T-helper 1 cell (primary cell): ENCODE measurements at regions not wholly inside any gene's neighbourhood (a gene's known extent, or its start where the extent isn't known, plus 50 kb on each side); places are given as distances from the start of the nearest gene placed in this dataset.
"Not testable (repeated sequence)": the region's sequence is repeated elsewhere in the genome, so short reads cannot be mapped to it uniquely, and the experiment has no call there.

Experiments
- DNase-seq, 5 donors: peaks; one replicate each; pipeline ENCODE4 v3.0.0-alpha.2; 2012 to 2020

DNA sequence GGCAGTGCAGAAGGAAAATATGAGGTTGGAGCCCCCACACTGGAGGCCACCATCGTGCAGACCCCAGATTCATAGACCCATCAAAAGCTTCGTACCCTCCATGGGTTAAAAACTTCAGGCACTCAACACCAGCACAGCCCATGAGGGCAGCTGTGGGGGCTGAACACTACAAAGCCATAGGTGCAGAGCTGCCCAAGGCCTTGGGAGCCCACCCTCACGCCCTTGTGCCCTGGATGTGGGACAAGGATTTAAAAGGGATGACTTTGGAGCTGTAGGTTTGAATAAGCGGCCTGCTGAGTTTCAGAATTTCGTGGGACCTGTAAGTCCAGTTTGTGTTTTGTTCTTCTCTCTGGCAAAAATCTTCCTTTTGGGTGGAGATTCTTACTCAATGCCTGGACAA is 747.6 kb downstream of the SPATA31A6 start:
- not testable (repeated sequence) for DNase-seq

GRCh38 chr9:42937583-42938235 is 754.2 kb downstream of the SPATA31A6 start:
- not testable (repeated sequence) for DNase-seq

DNA sequence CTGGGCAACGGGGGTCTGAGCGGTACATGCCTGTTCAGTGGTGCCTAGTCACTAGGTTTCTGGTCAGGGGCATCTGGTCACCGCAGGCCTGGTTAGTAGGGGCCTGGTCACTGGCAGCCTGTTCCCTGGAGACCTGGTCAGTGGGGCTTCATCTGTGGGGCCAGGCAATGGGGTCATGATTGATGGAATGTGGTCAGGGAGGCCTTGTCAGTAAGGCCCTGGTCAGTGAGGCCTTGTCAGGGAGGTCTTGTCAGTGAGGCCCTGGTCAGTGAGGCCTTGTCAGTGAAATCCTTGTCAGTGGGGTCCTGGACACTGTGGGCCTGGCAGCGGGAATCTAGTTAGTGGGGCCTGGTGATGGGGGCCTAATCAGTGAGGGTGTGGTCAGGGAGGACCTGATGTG is 763.6 kb downstream of the SPATA31A6 start:
- DNase-seq = peak in 1 of 5 donors; percentile 2

DNA sequence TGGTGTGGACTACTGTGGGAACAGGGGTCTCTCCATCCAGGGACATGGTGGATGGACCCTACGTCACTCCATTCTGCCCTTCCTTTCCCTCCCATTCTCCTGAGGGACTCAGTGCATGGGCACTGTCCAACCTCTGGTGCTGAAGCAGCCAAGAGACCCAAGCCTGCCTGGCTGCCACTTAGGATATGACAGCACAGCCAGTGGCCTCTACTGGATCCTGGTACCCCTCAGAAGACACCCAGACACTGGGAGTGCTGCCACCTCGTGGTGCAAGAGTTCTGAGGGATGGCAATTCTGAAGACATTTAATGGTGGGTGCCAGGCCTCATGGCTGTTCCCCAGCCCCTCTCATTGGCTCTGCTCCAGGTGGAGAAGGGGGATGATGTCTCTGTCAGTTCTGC is 767.8 kb downstream of the SPATA31A6 start:
- not testable (repeated sequence) for DNase-seq

- DNase-seq = not testable (repeated sequence)
Measured at GRCh38 chr9:42965155-42965554, 781.7 kb downstream of the SPATA31A6 start.

GRCh38 chr9:42971872-42972271 is 788.4 kb downstream of the SPATA31A6 start:
- DNase-seq = not testable (repeated sequence)

DNA sequence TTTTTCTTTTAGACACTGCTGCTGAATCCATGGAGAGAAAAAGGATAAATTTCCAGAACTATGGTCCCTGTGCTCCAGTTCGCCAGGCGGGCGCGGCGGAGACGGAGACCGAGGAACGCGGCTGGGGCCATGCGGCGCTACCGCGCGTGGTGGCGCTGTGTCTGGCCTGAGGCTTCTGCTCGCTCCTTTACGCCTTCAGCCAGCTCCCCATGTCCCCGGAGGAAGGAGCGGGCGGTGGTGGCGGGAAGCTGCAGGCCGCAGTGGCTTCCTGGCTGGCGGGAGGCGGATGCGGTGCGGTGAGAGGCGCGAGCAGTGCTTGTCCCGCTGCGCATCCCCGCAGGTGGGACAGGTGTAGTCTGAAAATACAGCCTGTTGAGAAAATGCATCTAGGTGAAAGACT is 791.3 kb downstream of the SPATA31A6 start:
- peak in 1 of 5 donors; percentile 6 for DNase-seq

DNA sequence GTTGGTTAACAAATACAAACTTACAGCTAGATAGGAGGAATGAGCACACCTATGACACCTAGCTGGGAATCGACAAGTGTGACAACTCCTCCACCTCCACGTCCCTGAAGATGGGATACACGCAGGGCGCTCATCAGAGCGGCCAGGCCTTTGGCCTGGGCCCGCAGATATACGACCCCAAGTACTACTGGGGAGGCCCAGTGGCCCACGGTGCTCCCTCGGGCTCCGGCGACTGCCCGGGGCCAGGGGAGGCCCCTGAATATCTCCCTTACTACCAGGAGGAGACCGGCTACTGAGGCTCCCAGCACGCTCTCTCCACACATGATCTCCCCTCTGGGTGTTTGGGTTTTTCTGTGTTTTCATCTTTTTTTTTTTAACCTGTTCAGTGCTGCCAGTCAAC is 801.3 kb downstream of the SPATA31A6 start:
- not testable (repeated sequence) for DNase-seq
